ENCODE measurements at regions not wholly inside any gene's neighbourhood (a gene's known extent, or its start where the extent isn't known, plus 50 kb on each side); places are given as distances from the start of the nearest gene placed in this dataset.

- TF ChIP-seq CTCF (optimal IDR thresholded peaks at IDR 0.05 in 1 of 3, IDR thresholded peaks at IDR 0.05 in 1 of 3, conservative IDR thresholded peaks at IDR 0.05 in 1 of 3; ENCODE audit: extremely low read depth in 1 of 3, insufficient read depth in 2 of 3, low read length in 3 of 3) (no peak), EZH2 (IDR thresholded peaks at IDR 0.05; ENCODE audit: low read length) (no peak)
These were observed 190.5 kb upstream of the CLINT1 start for GRCh38 chr5:158049459-158049858.

All from keratinocyte (primary cell).